ENCODE measurements at regions not wholly inside any gene's neighbourhood (a gene's known extent, or its start where the extent isn't known, plus 50 kb on each side); places are given as distances from the start of the nearest gene placed in this dataset.
"Not testable (repeated sequence)": the region's sequence is repeated elsewhere in the genome, so short reads cannot be mapped to it uniquely, and the experiment has no call there.

DNA sequence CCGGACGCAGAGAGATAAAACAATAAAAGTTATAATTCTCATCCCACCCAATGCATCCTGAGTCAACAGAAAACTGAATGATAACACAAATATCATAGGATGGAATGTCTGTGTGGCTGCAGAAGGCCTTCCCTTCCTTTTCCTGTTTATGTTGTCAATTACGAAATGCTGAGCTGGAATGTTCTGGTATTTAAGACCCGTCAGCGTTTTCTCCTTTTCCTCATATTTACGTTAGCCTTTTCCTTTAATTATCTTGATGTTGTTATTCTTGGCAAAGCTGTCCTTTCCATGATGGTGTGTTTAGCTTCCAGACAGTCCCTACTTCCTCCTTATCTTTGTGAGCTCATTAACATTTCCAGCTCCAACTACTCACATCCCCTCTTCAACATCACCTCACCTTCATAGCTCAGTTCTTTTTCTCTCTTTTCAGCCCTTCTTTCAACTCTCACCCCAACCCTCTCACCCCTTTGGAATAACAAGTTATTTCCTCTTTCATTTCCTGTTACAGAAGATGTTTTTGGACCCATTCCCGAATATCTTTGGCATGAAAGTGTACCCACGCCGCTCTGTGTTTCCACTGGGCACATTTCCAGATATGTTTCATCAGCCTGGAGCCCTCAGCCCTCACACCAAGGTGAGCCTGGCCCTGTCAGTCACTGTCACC lies 221.6 kb downstream of the NR2F1-AS1 start:
- ATAC-seq, result peak; percentile 22
- DNase-seq, result no peak
- intact Hi-C loops (cut with micrococcal nuclease), result no loop called here

DNA sequence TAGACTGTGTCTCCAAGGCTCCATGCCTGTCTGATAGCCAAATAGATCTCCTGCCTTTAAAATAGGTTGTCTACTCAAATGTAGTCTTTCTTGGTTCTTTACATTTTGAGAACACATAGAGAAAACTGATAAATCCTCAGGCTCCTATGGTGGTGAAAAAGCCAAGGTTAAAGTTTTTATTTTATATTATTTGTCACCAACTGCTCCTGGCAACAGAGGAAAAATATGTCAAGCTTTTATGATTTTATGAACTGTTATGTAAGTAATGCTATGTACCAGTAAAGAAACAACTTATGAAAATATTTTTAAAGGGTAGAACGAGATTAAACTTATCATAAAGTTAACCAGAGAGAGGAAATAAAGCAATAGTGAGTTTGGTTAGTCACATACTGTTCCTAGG lies 222.8 kb downstream of the NR2F1-AS1 start:
- ATAC-seq (no peak), DNase-seq (no peak)
- intact Hi-C loops (cut with micrococcal nuclease), result no loop called here

DNA sequence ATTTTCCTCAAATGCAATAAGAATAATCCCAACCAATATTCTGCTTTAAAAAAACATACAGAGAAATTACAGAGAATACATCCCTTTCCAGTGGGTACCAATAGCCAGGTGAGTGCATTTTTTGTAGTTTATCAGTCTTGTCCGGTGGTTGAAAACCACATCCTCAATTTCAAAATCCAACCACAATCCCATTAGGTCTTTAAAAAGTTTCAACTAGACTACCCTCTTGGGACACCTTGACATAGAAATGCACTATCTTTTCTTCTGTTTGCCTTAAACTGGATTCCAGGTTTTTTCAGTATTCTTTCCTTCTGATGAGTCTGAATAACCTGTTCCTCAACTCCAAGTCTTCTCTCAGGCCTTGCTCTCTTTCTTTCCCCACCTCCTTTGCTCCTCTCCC lies 223.3 kb downstream of the NR2F1-AS1 start:
- ATAC-seq, result no peak
- DNase-seq, result no peak
- intact Hi-C loops (cut with micrococcal nuclease), result no loop called here

DNA sequence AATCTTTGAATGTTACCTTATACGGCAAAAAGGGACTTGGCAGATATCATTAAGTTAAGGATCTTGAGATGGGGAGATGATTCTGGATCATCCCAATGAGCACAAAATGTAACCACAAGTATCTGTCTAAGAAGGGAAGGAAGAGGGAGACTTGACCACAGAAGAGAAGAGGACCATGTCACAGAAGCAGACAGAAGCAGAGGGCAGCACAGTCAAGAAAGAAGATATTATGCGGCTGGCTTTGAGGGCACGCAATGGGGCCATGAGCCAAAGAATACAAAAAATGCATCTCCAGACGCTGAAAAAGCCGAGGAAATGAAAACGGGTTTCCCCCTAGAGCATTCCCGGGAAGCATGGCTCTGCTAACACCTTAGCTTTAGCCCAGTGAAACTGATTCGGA lies 225.3 kb downstream of the NR2F1-AS1 start:
- no peak for ATAC-seq
- intact Hi-C loops (cut with micrococcal nuclease), result no loop called here
- DNase-seq, result no peak

DNA sequence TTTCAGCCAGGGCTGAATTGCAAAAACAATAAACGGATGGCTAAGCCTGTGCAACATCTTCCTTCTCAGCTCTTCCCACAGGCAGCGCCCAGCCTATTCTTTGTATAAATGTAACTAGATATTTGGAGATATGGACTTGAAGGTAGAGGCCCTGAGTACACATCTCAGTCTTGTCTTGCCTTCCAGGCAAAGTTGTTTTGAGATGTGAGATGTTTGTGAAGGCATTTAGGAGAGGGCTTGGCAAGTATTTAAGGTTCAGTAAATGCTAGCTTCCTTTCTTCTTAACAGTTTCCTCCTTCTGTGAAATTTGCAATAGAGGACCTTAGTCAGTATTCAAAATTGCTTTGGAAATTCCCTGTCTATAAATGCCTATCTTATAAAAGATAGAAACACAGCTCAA lies 228.8 kb downstream of the NR2F1-AS1 start:
- DNase-seq, result no peak
- no peak for ATAC-seq
- intact Hi-C loops (cut with micrococcal nuclease), result no loop called here

DNA sequence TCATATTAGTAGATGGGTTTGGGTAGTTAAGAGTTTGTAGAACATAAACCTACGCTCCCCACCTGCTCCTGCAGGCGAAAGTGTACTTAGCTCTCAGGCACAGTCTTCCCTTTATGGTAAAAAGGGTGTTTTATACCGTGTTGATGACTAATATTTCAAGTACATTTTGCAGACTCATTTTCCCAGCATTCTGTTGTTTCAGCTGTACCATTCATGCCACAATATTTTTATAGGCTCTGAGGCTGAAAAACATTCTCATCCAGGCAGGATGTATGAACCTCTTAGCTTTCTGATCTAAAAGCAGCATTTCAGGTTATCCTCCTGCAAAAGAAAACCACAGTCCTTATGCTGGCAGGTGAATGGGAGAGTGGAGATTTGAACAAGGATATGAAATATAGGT lies 231.4 kb downstream of the NR2F1-AS1 start:
- intact Hi-C loops (cut with micrococcal nuclease), result no loop called here
- ATAC-seq (no peak), DNase-seq (no peak)

DNA sequence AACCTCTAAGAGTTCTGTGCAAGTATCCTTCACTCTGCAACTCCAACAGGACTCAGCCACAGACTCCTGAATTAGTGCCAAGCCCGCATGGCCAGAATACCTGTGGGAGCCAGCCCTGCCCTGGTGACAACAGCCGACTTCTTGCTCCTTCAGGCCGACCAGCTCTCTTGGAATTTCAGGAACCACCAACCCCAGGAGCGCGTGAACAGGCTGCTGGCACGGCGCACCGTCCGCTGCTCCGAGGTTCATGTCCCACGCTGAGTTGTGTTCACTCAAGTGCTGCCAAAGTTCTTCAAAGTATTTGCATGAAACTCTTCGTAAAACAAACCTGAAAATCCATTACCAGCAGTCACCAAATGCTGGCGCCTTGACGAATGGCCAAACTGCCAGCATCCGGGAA lies 232.8 kb downstream of the NR2F1-AS1 start:
- DNase-seq (no peak), ATAC-seq (no peak)
- intact Hi-C loops (cut with micrococcal nuclease), result no loop called here

DNA sequence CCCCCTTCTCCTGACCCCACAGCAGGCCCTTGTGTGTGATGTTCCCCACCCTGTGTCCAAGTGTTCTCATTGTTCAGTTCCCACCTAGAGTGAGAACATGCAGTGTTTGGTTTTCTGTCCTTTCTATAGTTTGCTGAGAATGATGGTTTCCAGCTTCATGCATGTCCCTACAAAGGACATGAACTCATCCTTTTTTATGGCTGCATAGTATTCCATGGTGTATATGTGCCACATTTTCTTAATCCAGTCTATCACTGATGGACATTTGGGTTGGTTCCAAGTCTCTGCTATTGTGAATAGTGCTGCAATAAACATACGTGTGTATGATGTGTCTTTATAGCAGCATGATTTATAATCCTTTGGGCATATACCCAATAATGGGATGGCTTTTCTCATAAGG lies 234.2 kb downstream of the NR2F1-AS1 start:
- ATAC-seq; intact Hi-C loops (cut with micrococcal nuclease); DNase-seq: not testable (repeated sequence)

DNA sequence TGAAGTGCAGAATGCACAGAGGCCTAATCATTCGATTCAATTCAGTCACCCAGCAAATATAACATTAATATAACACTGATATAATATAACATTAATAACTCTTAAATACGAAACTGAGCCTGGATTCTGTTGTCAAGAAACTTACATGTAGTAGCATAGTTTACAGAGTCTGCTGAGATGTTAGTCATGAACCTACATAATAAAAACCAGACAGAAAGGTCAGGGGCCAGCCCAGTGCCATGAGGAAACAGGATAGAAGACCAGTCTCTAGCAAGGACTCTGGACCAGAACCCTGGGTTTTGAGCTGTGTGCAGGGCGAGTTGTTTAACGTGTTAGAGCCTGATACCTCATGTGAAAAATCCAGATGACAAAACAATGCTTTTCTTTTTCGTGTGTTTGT lies 234.7 kb downstream of the NR2F1-AS1 start:
- intact Hi-C loops (cut with micrococcal nuclease), result no loop called here
- DNase-seq (no peak), ATAC-seq (no peak)

DNA sequence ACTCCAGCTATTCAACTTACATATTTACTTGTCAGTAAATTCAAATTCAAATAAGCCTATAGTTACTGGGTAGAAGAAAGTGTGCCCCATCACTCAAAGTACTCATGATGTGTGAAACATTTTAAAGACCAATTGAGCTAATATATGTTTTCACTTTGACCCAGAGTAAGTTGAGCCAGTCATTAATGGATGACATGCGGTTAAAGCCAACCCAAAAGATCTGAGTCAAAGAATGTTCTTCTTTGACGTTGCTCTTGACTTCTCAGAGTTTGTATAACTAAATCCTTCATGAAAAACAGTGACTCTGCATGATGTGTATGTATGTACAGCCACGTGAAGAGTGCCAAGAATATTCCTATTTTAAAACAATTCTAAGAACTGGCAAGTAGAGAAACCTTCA lies 237.4 kb downstream of the NR2F1-AS1 start:
- intact Hi-C loops (cut with micrococcal nuclease), result no loop called here
- no peak for ATAC-seq
- no peak for DNase-seq

DNA sequence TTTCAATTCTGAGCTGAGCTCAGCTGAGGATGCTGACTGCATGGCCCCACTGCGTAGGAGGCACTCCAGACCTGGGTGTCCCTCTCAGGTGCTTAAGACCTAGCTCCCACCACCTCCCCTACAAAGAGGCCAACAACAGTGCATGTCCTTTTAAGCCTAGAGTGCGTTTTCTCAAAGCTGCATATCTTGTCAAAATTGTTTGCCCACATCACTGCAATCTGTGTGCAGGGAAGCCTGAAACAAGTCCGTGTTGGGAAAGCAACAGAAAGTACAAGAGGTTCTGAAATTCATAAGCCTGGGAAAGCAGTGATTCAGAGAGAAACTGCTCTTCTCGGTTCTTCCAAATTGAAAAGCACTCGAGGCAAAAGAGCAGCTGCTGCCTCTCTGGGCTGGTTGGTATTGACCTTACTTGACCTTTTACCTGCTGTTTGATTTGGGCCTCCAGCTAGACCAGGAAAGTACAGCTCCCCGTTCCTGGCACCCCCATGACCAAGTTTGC lies 238.4 kb downstream of the NR2F1-AS1 start:
- ATAC-seq (no peak), DNase-seq (no peak)
- intact Hi-C loops (cut with micrococcal nuclease), result no loop called here

DNA sequence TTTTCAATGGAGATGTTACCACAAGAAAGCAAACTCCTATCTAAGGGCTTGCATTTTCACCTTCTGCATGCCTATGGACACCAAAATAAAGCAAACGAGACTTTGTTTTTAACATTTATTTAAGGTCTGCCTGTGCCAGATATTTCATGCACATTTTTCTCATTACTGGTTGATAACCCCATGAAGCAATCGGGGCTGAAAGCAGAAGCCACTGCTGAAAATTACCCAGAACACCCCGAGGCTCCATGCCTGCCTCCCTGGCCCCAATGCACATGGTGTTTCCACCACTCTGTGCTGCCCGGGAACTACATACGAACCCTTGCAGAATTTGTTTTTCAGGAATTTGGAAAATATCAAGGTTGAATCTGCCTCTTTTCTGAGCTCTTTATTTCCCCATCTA lies 240.1 kb downstream of the NR2F1-AS1 start:
- no peak for DNase-seq
- no peak for ATAC-seq
- intact Hi-C loops (cut with micrococcal nuclease), result no loop called here

DNA sequence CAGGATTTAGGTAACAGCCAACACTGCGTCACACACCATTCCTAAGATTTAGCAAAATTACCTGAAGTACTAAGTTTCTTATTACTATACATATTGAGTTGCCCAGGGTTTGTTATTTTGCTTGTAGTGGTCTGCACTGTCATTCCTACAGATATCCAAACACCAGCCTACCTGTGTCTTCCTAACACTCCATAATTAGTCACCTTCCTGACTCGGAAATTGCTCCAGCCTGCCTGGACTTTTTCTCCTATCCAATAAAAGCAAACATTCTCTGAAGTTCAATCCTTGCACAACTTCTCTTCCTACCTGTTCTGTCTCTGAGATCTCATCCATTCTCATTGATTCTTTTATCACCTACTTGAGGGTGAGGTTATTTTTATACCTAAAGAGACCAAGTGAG lies 243.9 kb downstream of the NR2F1-AS1 start:
- no peak for DNase-seq
- intact Hi-C loops (cut with micrococcal nuclease), result no loop called here
- ATAC-seq, result no peak

DNA sequence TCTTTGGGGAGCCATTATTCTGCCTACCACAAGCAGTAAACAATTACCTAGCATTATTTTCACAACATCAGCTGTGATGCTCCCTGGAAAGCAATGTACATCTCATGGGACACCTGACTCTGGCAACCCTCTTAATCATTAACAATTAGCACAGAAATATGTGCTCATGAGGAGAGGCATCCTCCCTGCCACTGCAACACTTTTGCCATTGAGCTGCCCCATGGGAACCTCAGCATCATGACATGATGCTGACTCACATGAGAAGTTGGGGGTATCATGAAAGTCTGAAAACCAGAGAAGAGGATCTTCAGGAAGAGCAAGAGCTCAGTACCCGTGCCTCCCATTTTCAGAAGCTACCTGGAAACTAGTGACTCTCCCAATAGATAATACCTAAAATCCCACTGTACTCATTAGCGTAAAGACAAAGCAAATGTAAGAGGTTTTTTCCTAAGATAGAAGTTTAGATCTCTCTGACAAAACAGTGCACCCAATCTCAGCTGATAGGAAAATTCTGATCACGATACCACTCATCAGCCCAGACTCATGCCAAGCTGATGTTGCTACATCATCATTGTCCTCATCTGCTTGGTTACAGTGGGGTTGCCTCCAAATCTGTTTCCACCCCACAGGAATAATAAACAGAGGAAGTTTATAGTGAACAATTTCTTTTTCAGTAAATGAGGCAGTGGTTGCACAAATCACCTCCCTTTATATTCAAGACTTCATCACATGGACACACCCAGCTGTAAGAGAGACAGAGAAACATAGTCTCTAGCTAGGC lies 244.5 kb downstream of the NR2F1-AS1 start:
- intact Hi-C loops (cut with micrococcal nuclease), result no loop called here
- no peak for DNase-seq
- no peak for ATAC-seq

DNA sequence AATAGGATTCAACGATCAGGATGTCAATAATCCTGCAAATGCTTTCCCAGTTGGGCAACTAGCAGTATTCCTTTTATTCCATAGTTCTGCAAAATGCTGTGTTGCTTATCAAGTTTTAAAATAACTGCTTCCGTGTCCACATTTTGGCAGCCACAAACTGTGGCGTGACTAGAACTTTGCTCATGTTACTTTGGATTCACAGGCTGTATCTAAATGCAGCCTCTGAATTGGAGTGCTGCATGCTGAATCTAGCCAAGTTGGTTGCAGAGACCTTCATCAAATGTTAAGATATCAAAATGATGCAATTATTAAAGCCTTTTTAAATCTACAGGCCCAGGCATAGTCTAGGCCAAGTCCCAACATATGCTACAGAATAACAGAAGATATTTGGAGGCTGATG lies 249.2 kb downstream of the NR2F1-AS1 start:
- DNase-seq, result peak; percentile 20
- intact Hi-C loops (cut with micrococcal nuclease), result no loop called here
- ATAC-seq, result peak; percentile 90

DNA sequence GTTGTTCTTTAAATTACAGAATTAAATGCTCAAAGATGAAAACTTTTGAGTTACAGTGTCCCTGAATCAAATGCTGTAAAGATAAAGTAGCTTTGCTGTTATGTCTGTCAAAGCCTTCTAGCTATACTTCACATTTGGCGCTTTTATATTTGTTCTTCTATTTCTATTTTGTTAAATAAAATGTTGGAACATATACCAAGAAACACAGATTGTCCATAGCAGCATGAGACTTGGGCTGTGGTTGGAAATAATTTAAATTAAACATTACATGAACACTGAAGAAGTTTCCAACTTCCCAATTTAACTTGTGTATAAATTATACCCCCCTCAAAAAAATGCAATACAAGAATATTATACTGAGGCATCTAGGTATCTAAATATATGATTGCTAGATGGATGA lies 249.8 kb downstream of the NR2F1-AS1 start:
- DNase-seq (no peak), ATAC-seq (no peak)
- intact Hi-C loops (cut with micrococcal nuclease), result no loop called here

DNA sequence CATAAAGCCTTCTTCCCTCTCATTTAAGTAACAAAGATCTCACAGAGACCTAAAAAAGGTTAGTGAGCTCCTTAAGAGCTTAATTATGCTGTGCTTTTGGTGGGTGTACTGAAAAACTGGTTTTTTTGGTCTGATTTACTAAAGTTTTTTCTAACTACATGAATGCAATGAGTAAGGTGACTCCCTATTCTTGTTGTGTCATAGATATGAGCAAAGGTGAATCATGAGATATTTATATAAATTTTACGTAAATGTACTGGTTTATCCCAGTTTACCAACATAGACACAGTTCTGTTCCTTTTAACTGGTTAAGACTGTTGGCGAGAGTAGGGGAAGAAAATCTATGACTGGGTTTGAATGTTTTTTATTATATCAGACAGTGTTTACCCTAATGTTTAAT lies 250.5 kb downstream of the NR2F1-AS1 start:
- DNase-seq (no peak), ATAC-seq (no peak)
- intact Hi-C loops (cut with micrococcal nuclease), result no loop called here

DNA sequence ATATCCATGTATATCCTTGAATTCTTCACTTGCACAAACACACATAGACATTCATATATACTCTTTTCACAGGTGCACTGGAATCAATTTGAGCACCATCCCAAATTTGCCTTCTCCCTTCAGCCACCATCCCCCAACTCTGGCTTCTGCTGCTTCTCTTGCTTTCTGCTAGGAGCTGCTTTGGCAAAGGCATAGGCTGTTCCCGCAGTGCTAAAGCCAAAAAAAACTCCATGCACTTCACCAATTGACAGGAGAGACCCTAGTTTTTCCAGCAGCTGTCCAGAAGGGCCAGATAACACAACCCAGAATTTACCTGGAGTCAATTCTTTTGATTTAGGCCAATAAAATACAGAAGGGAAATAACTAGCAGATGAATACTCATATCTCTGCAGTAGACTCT lies 251.3 kb downstream of the NR2F1-AS1 start:
- ATAC-seq (no peak), DNase-seq (no peak)
- intact Hi-C loops (cut with micrococcal nuclease), result no loop called here

DNA sequence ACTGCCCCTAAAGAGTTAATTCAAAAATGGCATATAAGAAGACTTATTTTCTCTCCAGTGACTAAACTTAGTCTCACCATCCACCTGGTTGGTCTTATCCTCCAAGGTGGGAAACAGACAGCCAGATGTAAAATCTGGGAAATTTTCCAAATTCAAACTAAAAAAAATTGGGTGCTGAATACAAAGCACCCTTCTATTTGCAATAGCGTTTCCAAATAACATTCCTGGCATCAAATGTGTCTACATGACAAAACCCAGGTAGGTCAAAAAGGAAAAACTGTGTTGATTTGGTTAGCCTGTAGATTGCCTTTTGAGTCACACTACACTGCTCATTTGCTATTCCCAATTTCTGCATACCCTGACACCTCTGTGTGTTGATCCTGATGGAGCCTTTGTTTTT lies 252.2 kb downstream of the NR2F1-AS1 start:
- ATAC-seq (no peak), DNase-seq (no peak)
- intact Hi-C loops (cut with micrococcal nuclease), result no loop called here

DNA sequence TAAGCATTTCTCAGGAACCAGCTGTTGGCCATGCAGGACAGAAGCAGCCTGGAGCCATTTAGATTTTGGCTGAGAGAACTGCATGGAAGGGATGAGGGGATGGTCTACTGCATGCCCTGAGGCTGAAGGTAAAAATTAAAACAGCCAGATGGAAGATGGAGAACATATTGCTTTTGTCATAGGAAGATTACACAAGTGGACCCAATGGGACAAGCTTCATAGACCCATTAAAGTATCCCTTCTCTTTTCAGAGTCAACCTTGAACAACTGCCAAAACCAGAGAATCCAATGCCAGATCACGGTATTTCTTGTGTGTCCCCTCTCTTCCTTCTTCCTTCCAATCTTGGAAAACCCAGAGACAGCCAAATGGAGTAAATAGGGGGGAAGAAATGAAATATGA lies 253.4 kb downstream of the NR2F1-AS1 start:
- intact Hi-C loops (cut with micrococcal nuclease), result no loop called here
- no peak for ATAC-seq
- DNase-seq, result no peak

DNA sequence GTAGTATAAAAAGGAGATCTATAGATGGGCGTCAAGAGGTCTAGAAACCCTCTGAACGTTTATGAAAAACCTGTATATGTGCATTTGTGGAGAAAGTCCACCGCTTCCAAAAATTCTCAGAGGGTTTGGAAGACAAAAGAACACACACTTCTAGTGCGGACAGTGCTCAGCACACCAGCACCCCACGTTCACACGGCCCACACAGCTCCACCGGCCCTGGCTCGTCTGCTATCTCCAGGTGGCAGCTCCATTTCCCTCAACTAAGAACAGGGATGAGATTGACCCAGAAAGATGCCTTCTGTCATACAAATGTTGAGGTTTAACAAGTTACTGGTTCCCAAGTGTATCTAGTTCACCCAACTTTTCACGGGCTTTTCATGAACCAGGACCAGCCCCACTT lies 255.1 kb downstream of the NR2F1-AS1 start:
- no peak for ATAC-seq
- DNase-seq, result no peak
- intact Hi-C loops (cut with micrococcal nuclease), result no loop called here

Measured in left ventricle myocardium superior (tissue), 1 donor.